ENCODE measurements at regions not wholly inside any gene's neighbourhood (a gene's known extent, or its start where the extent isn't known, plus 50 kb on each side); places are given as distances from the start of the nearest gene placed in this dataset.

- no peak for TF ChIP-seq NANOG (IDR thresholded peaks at IDR 0.05; ENCODE audit: insufficient read depth, low read depth, low read length, poor library complexity, severe bottlenecking)
Observed at GRCh38 chr1:70843452-70843851, 204.2 kb downstream of the PTGER3 start (continued).

GRCh38 chr1:70847013-70847412 lies 200.6 kb downstream of the PTGER3 start:
- CTCF ChIA-PET (ENCODE audit: partially characterized antibody): interaction anchor here (1.2 to 2.4 kb wide), 2 partner anchors 18 to 62 kb away, joined by 3 to 6 read pairs; no protein-coding TSS in a partner anchor
- TF ChIP-seq JUND (IDR thresholded peaks at IDR 0.05; ENCODE audit: low read length): no peak
- no peak for TF ChIP-seq CTCF (IDR thresholded peaks at IDR 0.05; ENCODE audit: control extremely low read depth in 1 of 3, insufficient read depth in 1 of 3, low read depth in 1 of 3, low read length in 3 of 3)
- peak; percentile 69 for TF ChIP-seq USF2 (IDR thresholded peaks at IDR 0.05; ENCODE audit: low read length)
- TF ChIP-seq SP2 (IDR thresholded peaks at IDR 0.05; ENCODE audit: low read length): no peak
- TF ChIP-seq MAX (IDR thresholded peaks at IDR 0.05): 0 out of 2 replicates have a peak, but pooled peaks have one; percentile 9
- TF ChIP-seq ZNF274 (IDR thresholded peaks at IDR 0.05; ENCODE audit: borderline replicate concordance, extremely low read depth, low read length): no peak
- no peak for TF ChIP-seq NRF1 (IDR thresholded peaks at IDR 0.05; ENCODE audit: low read depth, low read length)
- peak; percentile 84 for TF ChIP-seq TEAD4 (IDR thresholded peaks at IDR 0.05; ENCODE audit: low read depth, low read length)
- TF ChIP-seq POLR2AphosphoS5 (IDR thresholded peaks at IDR 0.05; ENCODE audit: low read depth, low read length): no peak

More at GRCh38 chr1:70847013-70847412, 200.6 kb downstream of the PTGER3 start:
- POLR2A ChIA-PET (ENCODE audit: partially characterized antibody): no interaction called here
- Histone ChIP-seq H3K79me1 (ENCODE audit: low read depth, low read length) (no peaks in the 10 kb centered on the region), H4K20me1 (replicated peaks in 1 of 2; ENCODE audit: control insufficient read depth in 1 of 2, insufficient read depth in 2 of 2, low read length in 2 of 2) (no peaks in the 10 kb centered on the region), H4K91ac (replicated peaks; ENCODE audit: insufficient read length, low read length) (no peak overlapping the region), H3K23me2 (ENCODE audit: low read depth, low read length) (no peaks in the 10 kb centered on the region), H2BK12ac (ENCODE audit: low read depth, low read length) (no peak overlapping the region), H3K27ac (ENCODE audit: low read depth, low read length) (no peak overlapping the region), H3K36me3 (ENCODE audit: control insufficient read depth in 2 of 4, insufficient read depth in 4 of 4, low read length in 3 of 4) (no peaks in the 10 kb centered on the region), H3K9me3 (ENCODE audit: insufficient read depth in 2 of 2, low read depth in 1 of 2, low read length in 1 of 2) (no peaks in the 10 kb centered on the region), H2BK15ac (ENCODE audit: low read length) (no peak overlapping the region), H2BK20ac (ENCODE audit: low read length) (no peak overlapping the region), H3K4me2 (ENCODE audit: insufficient read depth in 1 of 2, low read depth in 2 of 2, low read length in 2 of 2) (no peak overlapping the region), H3K4ac (replicated peaks; ENCODE audit: insufficient read length, low read depth, low read length) (no peak overlapping the region), H4K5ac (ENCODE audit: insufficient read length, low read depth, low read length) (no peak overlapping the region), H3K4me1 (replicated peaks in 1 of 4; ENCODE audit: control insufficient read depth in 3 of 4, insufficient read depth in 4 of 4, low read length in 3 of 4) (peaks cover 0 to 5% (median 0%) of the 10 kb centered on the region in 4 experiments; a peak in 2 of 7 replicates), H2AFZ (ENCODE audit: low read length) (0 out of 2 replicates have a peak overlapping the region, but pooled peaks have one; percentile 35), H3K14ac (ENCODE audit: insufficient read length) (no peak overlapping the region), H3K18ac (ENCODE audit: extremely low read depth, low read length) (no peak overlapping the region), H3K27me3 (replicated peaks in 1 of 4; ENCODE audit: control insufficient read depth in 3 of 4, extremely low read depth in 1 of 4, insufficient read depth in 3 of 4, low read length in 3 of 4) (no peaks in the 10 kb centered on the region), H2BK120ac (replicated peaks; ENCODE audit: low read depth, low read length) (no peak overlapping the region), H3K4me3 (ENCODE audit: extremely low read depth in 1 of 4, insufficient read depth in 2 of 4, low read depth in 3 of 4, low read length in 4 of 4) (no peak overlapping the region), H3K79me2 (ENCODE audit: control insufficient read depth in 1 of 2, insufficient read depth in 2 of 2, low read length in 2 of 2) (no peaks in the 10 kb centered on the region), H3K9ac (replicated peaks in 1 of 4; ENCODE audit: extremely low read depth in 1 of 4, low read depth in 3 of 4, low read length in 3 of 4) (no peak overlapping the region), H2BK5ac (ENCODE audit: low read depth, low read length) (no peak overlapping the region), H2AK5ac (ENCODE audit: low read depth, low read length) (no peak overlapping the region), H3K23ac (ENCODE audit: insufficient read length) (no peak overlapping the region), H3K56ac (replicated peaks; ENCODE audit: insufficient read length, low read depth, low read length) (no peak overlapping the region), H4K8ac (ENCODE audit: extremely low read depth, insufficient read depth, low read length) (no peak overlapping the region)
- no peak for FAIRE-seq
- DNase-seq (ENCODE audit: low read depth in 1 of 2, low spot score in 2 of 2): no peak
